Small intestine (tissue), 7 donors: ENCODE measurements at regions not wholly inside any gene's neighbourhood (a gene's known extent, or its start where the extent isn't known, plus 50 kb on each side); places are given as distances from the start of the nearest gene placed in this dataset.
"Not testable (repeated sequence)": the region's sequence is repeated elsewhere in the genome, so short reads cannot be mapped to it uniquely, and the experiment has no call there.

ENCODE experiments used
- DNase-seq, 2 donors: peaks; one replicate each; pipeline versions ENCODE4 v3.0.0 to v3.0.0-alpha.2; 2013
- FAIRE-seq: peaks from 2 replicates; lab custom pipeline; 2012; peaks lifted over from hg19 to GRCh38; lab: Jason Lieb, UNC
- H3K27ac ChIP-seq, 3 donors: one replicate each; pipeline ENCODE4 v1.5.1; 2013; ENCODE audit warnings: low read length in 2 of 3, mild to moderate bottlenecking in 2 of 3, control low read depth in 1 of 3, inconsistent platforms in 1 of 3, low read depth in 1 of 3, moderate library complexity in 1 of 3
- H3K27me3 ChIP-seq, 3 donors: one replicate each; pipeline ENCODE4 v1.6.1; 2013; ENCODE audit warnings: low read length in 3 of 3, inconsistent platforms in 1 of 3; ENCODE audit not compliant: control insufficient read depth in 3 of 3, insufficient read depth in 3 of 3
- H3K36me3 ChIP-seq, 3 donors: one replicate each; pipeline ENCODE4 v1.6.1; 2013; ENCODE audit warnings: low read length in 3 of 3, inconsistent platforms in 1 of 3, low read depth in 1 of 3, mild to moderate bottlenecking in 1 of 3, moderate library complexity in 1 of 3; ENCODE audit not compliant: control insufficient read depth in 3 of 3, insufficient read depth in 2 of 3
- H3K4me1 ChIP-seq, 3 donors: one replicate each; pipeline ENCODE4 v1.6.1; 2013; ENCODE audit warnings: low read length in 2 of 3, inconsistent platforms in 1 of 3, low read depth in 1 of 3, mild to moderate bottlenecking in 1 of 3, moderate library complexity in 1 of 3; ENCODE audit not compliant: control insufficient read depth in 3 of 3, insufficient read depth in 2 of 3
- H3K4me3 ChIP-seq, 3 donors: one replicate each; pipeline ENCODE4 v1.5.1; 2013; ENCODE audit warnings: low read length in 3 of 3, control low read depth in 1 of 3, inconsistent platforms in 1 of 3, low read depth in 1 of 3, mild to moderate bottlenecking in 1 of 3, moderate library complexity in 1 of 3
- H3K9me3 ChIP-seq, 2 donors: one replicate each; pipeline ENCODE4 v1.6.1; 2013; ENCODE audit warnings: low read depth in 1 of 2, low read length in 1 of 2; ENCODE audit not compliant: control insufficient read depth in 2 of 2, insufficient read depth in 1 of 2
- WGBS, 3 donors: extraction: QIAGEN DNeasy Blood & Tissue Kit; methylation state at CpG; one replicate each; pipeline ENCODE4 v1.1.7; 2013; 5-methylcytosine and 5-hydroxymethylcytosine counted together
- donor health status: healthy with polysubstance abuse.
- donor health status: control.
- donor health status: control.
- donor health status: Bipolar disorder and iron deficiency.
- donor health status: healthy.

DNA sequence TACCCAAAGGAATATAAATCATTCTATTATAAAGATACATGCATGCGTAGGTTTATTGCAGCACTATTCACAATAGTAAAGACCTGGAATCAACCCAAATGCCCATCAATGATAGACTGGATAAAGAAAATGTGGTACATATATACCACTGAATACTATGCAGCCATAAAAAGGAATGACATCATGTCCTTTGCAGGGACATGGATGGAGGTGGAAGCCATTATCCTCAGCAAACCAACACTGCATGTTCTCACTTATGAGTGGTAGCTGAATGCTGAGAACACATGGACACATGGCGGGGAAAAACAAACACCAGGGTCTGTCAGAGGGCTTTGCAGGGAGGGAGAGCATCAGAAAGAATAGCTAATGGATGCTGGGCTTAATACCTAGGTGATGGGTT is 149.4 kb upstream of the OLIG3 start:
- not testable (repeated sequence) for H3K9me3 ChIP-seq, H3K4me3 ChIP-seq, H3K36me3 ChIP-seq, H3K27me3 ChIP-seq, FAIRE-seq, DNase-seq, H3K27ac ChIP-seq
- peaks cover 0 to 25% (median 0%) of the 10 kb centered on the region in 3 donors for H3K4me1 ChIP-seq
- WGBS, 3 donors = 50 to 62% (median 59%) methylated on average over 2 of the region's 2 CpGs

GRCh38 chr6:137645850-137646249 is 151.7 kb upstream of the OLIG3 start:
- H3K4me1 ChIP-seq = peaks cover 0 to 42% (median 2%) of the 10 kb centered on the region in 3 donors
- H3K27me3 ChIP-seq = no peaks in the 10 kb centered on the region
- FAIRE-seq = no peak
- no peak for DNase-seq
- WGBS, 3 donors = 94 to 96% (median 96%) methylated on average over 13 of the region's 13 CpGs
- H3K4me3 ChIP-seq = no peak overlapping the region
- no peak overlapping the region for H3K27ac ChIP-seq
- H3K36me3 ChIP-seq = no peaks in the 10 kb centered on the region
- peaks cover 0 to 6% of the 10 kb centered on the region in 2 donors for H3K9me3 ChIP-seq

DNA sequence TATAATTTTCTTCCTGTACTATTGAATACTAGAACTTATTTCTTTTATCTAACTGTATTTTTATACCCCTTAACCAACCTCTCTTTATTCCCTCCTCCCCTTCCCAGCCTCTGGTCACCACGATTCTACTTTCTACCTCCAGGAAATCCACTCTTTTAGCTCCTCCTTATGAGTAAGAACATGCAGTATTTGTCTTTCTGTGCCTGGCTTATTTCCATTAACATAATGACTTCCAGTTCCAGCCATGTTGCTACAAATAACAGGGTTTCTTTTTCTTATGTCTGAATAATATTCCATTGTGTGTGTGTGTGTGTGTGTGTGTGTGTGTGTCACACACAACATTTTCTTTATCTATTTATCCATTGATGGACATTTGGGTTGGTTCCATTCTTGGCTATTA is 152.3 kb upstream of the OLIG3 start:
- no peaks in the 10 kb centered on the region for H3K27me3 ChIP-seq
- no peaks in the 10 kb centered on the region for H3K36me3 ChIP-seq
- no peak for DNase-seq
- H3K27ac ChIP-seq = no peak overlapping the region
- WGBS, 3 donors = 0% methylated on average over 1 of the region's 1 CpG; no CpG with 5 or more reads in 2 of the 3 donors
- peaks cover 0 to 42% (median 2%) of the 10 kb centered on the region in 3 donors for H3K4me1 ChIP-seq
- H3K9me3 ChIP-seq = peaks cover 0 to 6% of the 10 kb centered on the region in 2 donors
- no peak for FAIRE-seq
- no peak overlapping the region for H3K4me3 ChIP-seq

GRCh38 chr6:137647762-137648447 is 153.7 kb upstream of the OLIG3 start:
- H3K27ac ChIP-seq = peak overlapping the region; percentile 57 to 88 (median 62)
- whole genome bisulfite sequencing, 3 donors = 20 to 54% (median 26%) methylated on average over 5 of the region's 5 CpGs
- peaks cover 0 to 17% of the 10 kb centered on the region in 2 donors for H3K9me3 ChIP-seq
- FAIRE-seq (no peak), DNase-seq (peak; percentile 53 to 72)
- H3K27me3 ChIP-seq = no peaks in the 10 kb centered on the region
- H3K4me3 ChIP-seq = peak overlapping the region in 1 of 3 donors; percentile 2
- H3K36me3 ChIP-seq = no peaks in the 10 kb centered on the region
- peaks cover 0 to 55% (median 2%) of the 10 kb centered on the region in 3 donors for H3K4me1 ChIP-seq

DNA sequence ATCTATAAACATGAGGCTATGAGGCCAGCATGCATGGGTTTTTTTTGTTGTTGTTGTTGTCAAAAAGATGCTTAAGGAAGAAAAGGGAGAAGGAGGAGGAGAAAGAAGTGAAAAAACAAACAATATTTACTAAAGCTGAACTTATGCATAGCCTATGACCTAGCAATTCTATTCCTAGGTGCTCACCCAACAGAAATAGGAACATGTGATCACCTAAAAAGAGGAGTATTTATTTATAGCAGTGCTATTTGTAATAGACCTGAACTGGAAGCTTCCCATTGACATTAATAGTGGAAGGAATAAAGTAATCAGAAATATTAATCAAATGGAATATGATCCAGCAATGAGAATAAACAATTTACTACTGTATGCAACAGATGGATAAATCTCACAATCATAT is 156.5 kb upstream of the OLIG3 start:
- Histone ChIP-seq H3K27ac (peak overlapping the region in 2 of 3 donors; percentile 84 to 88), H3K27me3 (no peaks in the 10 kb centered on the region), H3K36me3 (no peaks in the 10 kb centered on the region), H3K9me3 (peaks cover 0 to 34% of the 10 kb centered on the region in 2 donors), H3K4me3 (no peak overlapping the region), H3K4me1 (peaks cover 0 to 55% (median 2%) of the 10 kb centered on the region in 3 donors)
- FAIRE-seq = no peak
- no peak for DNase-seq

DNA sequence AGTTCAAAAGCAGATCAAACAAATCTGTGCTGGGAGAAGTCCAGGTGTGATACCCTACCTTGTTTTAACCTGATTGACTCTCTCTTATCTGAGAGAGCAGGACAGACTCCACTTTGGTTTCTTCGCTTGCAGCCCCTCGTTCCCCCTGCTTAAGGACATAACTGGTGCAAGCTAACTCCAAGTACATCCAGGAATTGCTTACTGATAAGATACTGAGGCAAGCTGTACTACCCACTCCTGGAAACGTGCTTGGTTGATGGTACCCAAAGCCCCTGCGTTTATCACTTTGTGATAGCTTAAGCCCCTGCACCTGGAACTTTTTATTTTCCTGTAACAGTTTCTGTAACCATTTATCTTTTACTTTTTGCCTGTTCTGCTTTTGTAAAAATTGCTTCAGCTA is 157.0 kb upstream of the OLIG3 start:
- H3K27ac ChIP-seq = peak overlapping the region in 2 of 3 donors; percentile 84 to 88
- no peaks in the 10 kb centered on the region for H3K27me3 ChIP-seq
- H3K36me3 ChIP-seq = no peaks in the 10 kb centered on the region
- DNase-seq = peak; percentile 45 to 53
- peak overlapping the region in 2 of 3 donors; percentile 8 to 10 for H3K4me3 ChIP-seq
- peaks cover 0 to 35% of the 10 kb centered on the region in 2 donors for H3K9me3 ChIP-seq
- peaks cover 0 to 50% (median 2%) of the 10 kb centered on the region in 3 donors for H3K4me1 ChIP-seq
- WGBS, 3 donors = 18 to 42% (median 19%) methylated on average over 4 of the region's 4 CpGs
- FAIRE-seq = no peak

DNA sequence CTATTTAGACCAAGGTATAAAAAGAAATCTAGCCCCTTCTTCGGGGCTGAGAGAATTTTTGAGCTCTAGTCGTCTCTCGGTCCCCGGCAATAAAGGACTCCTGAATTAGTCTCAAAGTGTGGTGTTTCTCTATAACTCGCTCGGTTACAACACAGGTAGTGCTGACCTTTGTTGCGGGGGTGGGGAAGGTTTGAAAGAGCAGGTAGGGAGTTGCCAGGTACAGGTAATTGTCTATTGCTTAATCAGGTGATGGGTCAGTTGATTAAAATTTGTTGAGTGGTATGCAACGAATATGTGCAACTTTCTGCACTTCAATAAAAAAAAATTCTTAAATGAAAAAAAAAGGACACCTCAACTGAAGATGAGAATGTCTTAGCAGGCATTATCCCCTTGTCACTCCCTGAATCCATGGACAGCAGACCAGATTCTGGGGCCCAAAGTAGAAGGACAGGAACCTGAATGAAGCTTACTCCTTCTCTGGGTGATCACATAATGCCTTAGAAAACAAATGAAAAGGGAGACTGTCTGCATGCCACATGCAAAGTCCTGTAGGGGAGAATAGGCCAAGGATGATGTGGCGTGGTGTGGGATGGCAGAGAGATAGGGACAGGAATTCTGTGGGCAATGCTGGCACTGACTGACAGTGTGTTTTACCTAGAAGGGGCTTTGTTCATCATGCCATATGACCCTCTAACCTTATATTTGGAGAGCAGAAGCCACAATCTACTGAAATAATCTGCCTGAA is 157.6 kb upstream of the OLIG3 start:
- H3K27ac ChIP-seq = peak overlapping the region; percentile 12 to 88 (median 84)
- WGBS, 3 donors = 26 to 65% (median 47%) methylated on average over 9 of the region's 9 CpGs
- peaks cover 0 to 41% of the 10 kb centered on the region in 2 donors for H3K9me3 ChIP-seq
- H3K4me1 ChIP-seq = peaks cover 0 to 50% (median 2%) of the 10 kb centered on the region in 3 donors
- H3K27me3 ChIP-seq = no peaks in the 10 kb centered on the region
- no peaks in the 10 kb centered on the region for H3K36me3 ChIP-seq
- peak; percentile 87 to 95 for DNase-seq
- no peak for FAIRE-seq
- peak overlapping the region in 1 of 3 donors; percentile 10 for H3K4me3 ChIP-seq

- H3K27ac ChIP-seq = peak overlapping the region in 1 of 3 donors; percentile 88
- no peak for DNase-seq
- no peak overlapping the region for H3K4me3 ChIP-seq
- peaks cover 0 to 47% of the 10 kb centered on the region in 2 donors for H3K9me3 ChIP-seq
- FAIRE-seq = no peak
- 96% methylated on average over 3 of the region's 3 CpGs for WGBS, 3 donors
- H3K4me1 ChIP-seq = peaks cover 0 to 42% (median 2%) of the 10 kb centered on the region in 3 donors
- H3K27me3 ChIP-seq = no peaks in the 10 kb centered on the region
- H3K36me3 ChIP-seq = no peaks in the 10 kb centered on the region
Measured at GRCh38 chr6:137652961-137653705, 158.9 kb upstream of the OLIG3 start.
